Fibroblast of villous mesenchyme (primary cell): ENCODE measurements at regions not wholly inside any gene's neighbourhood (a gene's known extent, or its start where the extent isn't known, plus 50 kb on each side); places are given as distances from the start of the nearest gene placed in this dataset.

Experiments
- DNase-seq: peaks from one replicate; pipeline ENCODE4 v3.0.0-alpha.2; 2010; ENCODE audit warnings: low read depth
- H3K4me3 ChIP-seq: 2 replicates; pipeline ENCODE4 v1.5.1; 2011; ENCODE audit warnings: low read depth, mild to moderate bottlenecking, low read length
- TF ChIP-seq, protein P1 (sequence below): IDR thresholded peaks from 2 replicates; pipeline ENCODE4 v1.5.1; 2012; ENCODE audit warnings: low read depth, mild to moderate bottlenecking, low read length; ENCODE audit not compliant: insufficient read depth

DNA sequence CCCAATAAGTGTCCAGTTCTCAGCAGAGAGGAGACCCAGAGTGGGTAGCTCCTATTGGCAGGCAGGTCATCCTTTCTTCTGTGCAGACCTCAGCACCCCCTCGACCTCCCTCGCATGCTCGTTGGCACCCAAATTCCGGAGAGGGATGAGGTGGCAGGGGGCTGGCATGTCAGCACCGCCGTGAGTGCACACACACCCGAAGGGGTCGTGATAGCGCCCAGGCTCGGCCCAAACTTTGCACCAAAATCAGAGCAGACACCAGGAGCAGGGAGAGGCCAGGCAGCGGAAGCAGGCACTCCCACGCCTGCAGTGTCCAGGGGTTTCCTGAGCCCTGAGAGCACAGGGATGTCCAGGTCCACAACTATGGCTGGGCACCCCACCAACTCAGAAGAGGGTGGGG, 1503.8 kb upstream of the PCDH20 start:
- TF ChIP-seq, protein P1, sequence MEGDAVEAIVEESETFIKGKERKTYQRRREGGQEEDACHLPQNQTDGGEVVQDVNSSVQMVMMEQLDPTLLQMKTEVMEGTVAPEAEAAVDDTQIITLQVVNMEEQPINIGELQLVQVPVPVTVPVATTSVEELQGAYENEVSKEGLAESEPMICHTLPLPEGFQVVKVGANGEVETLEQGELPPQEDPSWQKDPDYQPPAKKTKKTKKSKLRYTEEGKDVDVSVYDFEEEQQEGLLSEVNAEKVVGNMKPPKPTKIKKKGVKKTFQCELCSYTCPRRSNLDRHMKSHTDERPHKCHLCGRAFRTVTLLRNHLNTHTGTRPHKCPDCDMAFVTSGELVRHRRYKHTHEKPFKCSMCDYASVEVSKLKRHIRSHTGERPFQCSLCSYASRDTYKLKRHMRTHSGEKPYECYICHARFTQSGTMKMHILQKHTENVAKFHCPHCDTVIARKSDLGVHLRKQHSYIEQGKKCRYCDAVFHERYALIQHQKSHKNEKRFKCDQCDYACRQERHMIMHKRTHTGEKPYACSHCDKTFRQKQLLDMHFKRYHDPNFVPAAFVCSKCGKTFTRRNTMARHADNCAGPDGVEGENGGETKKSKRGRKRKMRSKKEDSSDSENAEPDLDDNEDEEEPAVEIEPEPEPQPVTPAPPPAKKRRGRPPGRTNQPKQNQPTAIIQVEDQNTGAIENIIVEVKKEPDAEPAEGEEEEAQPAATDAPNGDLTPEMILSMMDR = no peak

DNA sequence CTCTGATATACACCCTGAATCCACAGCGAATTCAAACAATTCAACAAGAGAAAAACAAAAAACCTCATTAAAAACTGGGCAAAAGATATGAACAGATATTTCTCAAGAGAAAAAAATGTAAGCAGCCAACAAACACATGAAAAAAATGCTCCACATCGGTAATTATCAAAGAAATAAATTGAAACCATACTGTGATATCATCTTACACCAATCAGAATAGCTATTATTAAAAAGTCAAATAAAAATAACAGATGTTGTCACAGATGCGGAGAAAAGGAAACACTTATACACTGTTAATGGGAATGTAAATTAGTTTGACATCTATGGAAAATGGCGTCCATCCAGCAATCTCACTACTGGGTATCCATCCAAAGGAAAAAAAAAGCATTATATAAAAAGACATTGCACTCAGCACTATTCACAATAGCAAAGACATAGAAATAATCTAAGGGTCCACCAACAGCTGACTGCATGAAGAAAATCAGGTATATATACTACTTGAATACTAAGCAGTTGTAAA, 1495.0 kb upstream of the PCDH20 start:
- TF ChIP-seq, protein P1 = no peak
- DNase-seq = peak; percentile 59
- no peak overlapping the region for H3K4me3 ChIP-seq

More for the DNA sequence above, 1503.8 kb upstream of the PCDH20 start:
- no peak for DNase-seq
- H3K4me3 ChIP-seq = no peak overlapping the region

DNA sequence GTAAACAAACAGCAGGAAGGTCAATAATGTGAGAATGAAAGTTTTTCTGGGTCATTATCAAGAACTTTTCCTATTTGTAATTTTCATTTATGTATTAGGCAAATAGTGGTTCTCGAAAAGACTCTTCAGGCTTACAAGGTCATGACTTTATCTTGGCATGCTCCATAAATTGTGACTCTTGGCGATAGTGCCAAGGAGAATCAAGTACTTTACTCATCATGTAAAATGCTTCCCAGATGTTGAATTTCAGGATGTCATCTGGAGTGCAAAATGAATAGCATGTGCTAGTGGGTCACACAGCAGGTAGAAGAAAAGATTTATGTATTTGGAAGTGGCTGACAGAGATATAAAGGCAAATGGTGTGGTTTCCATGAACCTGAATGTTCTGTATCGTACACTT, 1492.7 kb upstream of the PCDH20 start:
- no peak for DNase-seq

DNA sequence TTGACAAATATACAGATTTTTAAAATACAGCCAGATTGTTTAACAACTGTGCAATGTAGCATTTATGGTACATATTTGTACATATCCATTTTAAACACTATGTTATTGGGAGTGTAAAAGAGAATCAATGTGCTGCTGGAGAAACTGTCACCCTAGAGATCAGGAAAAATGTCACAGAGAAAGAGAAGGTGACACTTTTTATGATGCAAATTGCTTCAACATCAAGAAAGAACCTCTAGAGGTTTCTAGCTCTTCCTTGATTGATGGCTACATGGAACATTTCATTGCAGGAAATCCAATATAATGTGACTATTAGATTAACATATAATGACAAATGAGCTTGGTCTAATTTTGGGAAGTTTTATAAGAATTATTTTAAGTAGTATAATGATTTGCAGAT, 1491.2 kb upstream of the PCDH20 start:
- DNase-seq = no peak
- no peak overlapping the region for H3K4me3 ChIP-seq
- TF ChIP-seq, protein P1 = no peak

More for the DNA sequence above, 1492.7 kb upstream of the PCDH20 start:
- TF ChIP-seq, protein P1 = no peak
- no peak overlapping the region for H3K4me3 ChIP-seq

DNA sequence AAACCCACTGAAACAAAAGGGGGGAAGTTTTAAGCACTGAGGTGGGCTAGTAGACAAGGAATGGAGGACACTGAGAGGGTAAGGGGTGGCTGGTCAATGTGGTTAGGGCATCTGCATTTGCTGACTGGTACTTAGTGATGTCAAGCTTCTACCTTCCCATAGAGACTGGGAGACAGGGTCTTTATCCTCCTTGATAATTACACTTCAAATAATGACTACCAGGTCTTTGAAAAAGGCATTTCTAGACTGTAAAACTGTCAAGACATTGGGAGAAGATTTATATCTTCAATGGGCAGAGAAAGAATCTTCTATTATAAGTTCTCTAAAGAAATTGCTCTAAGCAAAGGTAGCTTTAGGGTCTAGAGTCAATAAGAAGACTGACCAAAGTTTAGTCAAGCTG, 1490.8 kb upstream of the PCDH20 start:
- no peak for DNase-seq
- H3K4me3 ChIP-seq = no peak overlapping the region
- TF ChIP-seq, protein P1 = no peak

DNA sequence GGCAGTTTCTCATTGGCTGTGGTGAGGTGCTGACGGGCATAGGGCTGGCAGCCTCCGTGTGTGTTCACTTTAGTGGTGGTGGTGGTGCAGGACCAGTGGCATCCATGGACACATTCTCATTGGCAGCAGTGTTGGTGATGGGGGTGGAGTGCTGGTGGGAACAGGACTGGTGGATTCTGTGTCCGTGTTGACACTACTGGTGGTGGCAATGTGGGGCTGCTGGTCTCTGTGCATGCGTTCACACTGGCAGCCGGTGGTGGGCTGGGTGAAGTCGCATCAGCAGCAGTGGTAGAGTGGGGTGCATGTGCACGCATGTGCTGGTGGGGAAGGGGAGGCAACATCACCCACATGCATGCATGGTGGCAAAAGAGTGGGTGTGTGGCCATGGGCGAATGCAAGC, 1471.4 kb upstream of the PCDH20 start:
- no peak overlapping the region for H3K4me3 ChIP-seq
- TF ChIP-seq, protein P1 = no peak
- no peak for DNase-seq

DNA sequence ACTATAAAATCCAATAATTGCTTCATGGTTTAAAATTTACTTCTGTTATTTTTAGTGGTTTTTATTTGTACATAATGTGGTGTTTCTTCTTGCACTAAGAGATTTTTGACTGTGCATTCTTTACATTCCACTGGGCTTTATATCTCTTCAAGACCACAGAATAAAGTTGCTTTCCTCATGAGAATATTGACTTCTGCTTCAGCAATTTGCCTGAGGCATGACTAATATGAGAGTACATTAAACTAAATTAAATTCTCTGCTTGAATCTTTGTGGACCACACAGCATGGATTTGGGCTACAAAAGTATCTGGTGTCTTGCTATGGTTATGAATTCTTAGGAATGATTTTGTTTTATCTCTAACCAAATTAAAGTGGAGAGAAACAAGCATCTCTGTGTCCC, 1463.4 kb upstream of the PCDH20 start:
- no peak overlapping the region for H3K4me3 ChIP-seq
- TF ChIP-seq, protein P1 = no peak
- DNase-seq = peak; percentile 19
